ENCODE measurements at regions not wholly inside any gene's neighbourhood (a gene's known extent, or its start where the extent isn't known, plus 50 kb on each side); places are given as distances from the start of the nearest gene placed in this dataset.

DNA sequence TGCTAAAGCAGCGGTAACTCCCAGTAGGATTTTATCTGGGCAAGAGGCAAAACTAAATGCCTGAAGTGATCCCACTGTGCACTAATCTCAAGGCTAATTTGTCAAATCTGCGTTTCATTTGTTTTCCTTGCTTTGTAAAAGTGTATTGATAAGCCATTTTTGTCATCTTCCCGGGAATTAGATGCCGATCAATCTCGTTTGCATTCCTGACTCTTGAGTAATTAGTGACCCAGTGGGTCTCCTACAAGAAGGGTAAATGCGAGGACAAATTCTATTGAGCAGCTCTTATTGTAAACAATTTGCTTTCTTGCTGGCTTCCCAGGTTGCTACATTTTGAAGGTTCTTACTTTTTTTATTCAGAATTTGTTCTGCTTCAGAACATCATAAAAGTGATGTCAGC is 129.7 kb downstream of the EFNB2 start:
- H2AFZ ChIP-seq (replicated peaks; ENCODE audit: low read length, poor library complexity) = no peak overlapping the region
- ChIA-PET POLR2A (ENCODE audit: unreplicated experiment) (interaction anchor here (0.6 kb wide), 1 partner anchor 905 kb away, joined by 4 read pairs; no protein-coding TSS in a partner anchor), CTCF (no interaction called here)
- H3K9ac ChIP-seq (ENCODE audit: low read depth, low read length) = no peak overlapping the region
- no peak overlapping the region for H3K4ac ChIP-seq (ENCODE audit: low read depth, low read length)
- no peak overlapping the region for H3K4me3 ChIP-seq (ENCODE audit: insufficient read depth, low read depth, low read length)
- no peak overlapping the region for H2BK5ac ChIP-seq (ENCODE audit: low read depth, low read length, poor library complexity, severe bottlenecking)
- H3K27me3 ChIP-seq (ENCODE audit: control insufficient read depth, insufficient read depth, low read length) = no peaks in the 10 kb centered on the region
- no peak overlapping the region for H2AK9ac ChIP-seq (replicated peaks; ENCODE audit: low read depth, low read length, poor library complexity)
- dilution Hi-C loops (cut with HindIII; ENCODE audit: low sequenced_read_pairs, unreplicated experiment) (no loop called here), in situ Hi-C loops (cut with MboI; ENCODE audit: low sequenced_read_pairs) (no loop called here), intact Hi-C loops (cut with micrococcal nuclease) (no loop called here)
- peaks cover 3% of the 10 kb centered on the region; the same call in 1 of the 2 replicates for H3K4me1 ChIP-seq (ENCODE audit: control insufficient read depth, insufficient read depth, low read length)
- DNase-seq (no peak), ATAC-seq (ENCODE audit: low read depth) (no peak)
- H3K9me3 ChIP-seq (ENCODE audit: control insufficient read depth, insufficient read depth, low read length) = no peaks in the 10 kb centered on the region
- no peak overlapping the region for H2BK15ac ChIP-seq (ENCODE audit: low read depth, low read length)
- H4K8ac ChIP-seq (ENCODE audit: low read depth in 2 of 2, low read length in 2 of 2) = no peak overlapping the region
- 43% methylated on average over 2 of the region's 6 CpGs; no CpG with 5 or more reads in 1 of the 2 experiments for WGBS, 2 experiments (ENCODE audit: extremely low coverage in 2 of 2, insufficient read length in 1 of 2)
- no peaks in the 10 kb centered on the region for H4K20me1 ChIP-seq (ENCODE audit: insufficient read depth, low read length)
- H3K56ac ChIP-seq (ENCODE audit: extremely low read depth, insufficient read depth, low read length) = no peak overlapping the region
- H3K14ac ChIP-seq (replicated peaks; ENCODE audit: low read depth, low read length) = no peak overlapping the region
- H3K27ac ChIP-seq (ENCODE audit: insufficient read depth, low read length) = no peak overlapping the region
- H3K79me1 ChIP-seq (ENCODE audit: low read depth in 1 of 2, low read length in 2 of 2) = no peaks in the 10 kb centered on the region
- H3K36me3 ChIP-seq (ENCODE audit: control insufficient read depth, insufficient read depth, low read length) = no peaks in the 10 kb centered on the region
- TF ChIP-seq CTCF (conservative IDR thresholded peaks at IDR 0.05; ENCODE audit: low read depth, low read length) (no peak), RCOR1 (IDR thresholded peaks at IDR 0.05; ENCODE audit: insufficient replicate concordance, low read length) (no peak)
- no peak overlapping the region for H2BK120ac ChIP-seq (ENCODE audit: low read depth, low read length)
- no peak overlapping the region for H2BK20ac ChIP-seq (ENCODE audit: low read depth, low read length)
- H3K4me2 ChIP-seq (ENCODE audit: low read depth, low read length) = no peak overlapping the region
- no peak overlapping the region for H2AK5ac ChIP-seq (ENCODE audit: low read depth, low read length)
- H4K5ac ChIP-seq (ENCODE audit: low read depth, low read length) = no peak overlapping the region
- BruUV-seq (replicated peaks) = no TSS peak
- no peak overlapping the region for H4K91ac ChIP-seq (ENCODE audit: insufficient read depth, low read depth, low read length)
- H3K23ac ChIP-seq (ENCODE audit: low read depth, low read length) = no peak overlapping the region
- no peak overlapping the region for H3K18ac ChIP-seq (ENCODE audit: low read depth, low read length)
- H3K9me1 ChIP-seq (ENCODE audit: insufficient read depth, low read length) = no peaks in the 10 kb centered on the region

Measured in IMR-90 (cell line).